Left cardiac atrium (tissue), 4 donors: ENCODE measurements at regions not wholly inside any gene's neighbourhood (a gene's known extent, or its start where the extent isn't known, plus 50 kb on each side); places are given as distances from the start of the nearest gene placed in this dataset.

Experiments
- ATAC-seq, 2 donors: fragments of 200-7000 bp; cut with Tn5 transposase; one replicate each; pipeline ENCODE4 v1.9.1; 2020; ENCODE audit warnings: mild to moderate bottlenecking in 2 of 2, moderate library complexity in 2 of 2
- DNase-seq: peaks from one replicate; pipeline ENCODE4 v3.0.0-alpha.2; 2020
- intact Hi-C, 2 donors: fragments of 100-400 bp; cut with DNase I; formaldehyde crosslinking; loops; one replicate each; pipeline versions ENCODE4 v1.14.1 to v1.15.1; 2022 to 2023
- donor health status: DM: no; HTN: yes; CAD: no.
- donor health status: DM: no; HTN: yes; CAD: no; lungs with severe emphysema.
- donor health status: DM: yes; HTN: yes; CAD: no.
- donor health status: Dilated cardiomyopathy.

DNA sequence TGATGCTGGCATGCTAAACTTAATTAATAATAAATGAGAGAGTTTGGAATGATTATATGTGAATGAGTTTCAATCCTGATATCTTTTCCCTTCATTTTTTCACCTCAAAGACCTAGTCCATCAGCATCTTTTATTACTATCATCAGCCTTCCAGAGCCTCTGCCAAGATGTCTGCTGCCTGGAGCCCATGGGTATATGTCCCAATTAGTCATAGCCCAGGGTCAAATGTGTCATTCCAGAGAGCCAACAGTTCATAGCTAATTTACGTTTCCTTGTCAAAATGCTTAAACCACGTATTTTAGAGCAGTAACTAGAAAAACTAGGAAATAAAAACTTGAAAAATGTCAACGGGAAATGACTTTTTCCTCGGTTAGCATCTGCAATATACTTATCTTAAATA lies 457.9 kb downstream of the SI start:
- no peak for ATAC-seq
- intact Hi-C loops = no loop called here
- no peak for DNase-seq

DNA sequence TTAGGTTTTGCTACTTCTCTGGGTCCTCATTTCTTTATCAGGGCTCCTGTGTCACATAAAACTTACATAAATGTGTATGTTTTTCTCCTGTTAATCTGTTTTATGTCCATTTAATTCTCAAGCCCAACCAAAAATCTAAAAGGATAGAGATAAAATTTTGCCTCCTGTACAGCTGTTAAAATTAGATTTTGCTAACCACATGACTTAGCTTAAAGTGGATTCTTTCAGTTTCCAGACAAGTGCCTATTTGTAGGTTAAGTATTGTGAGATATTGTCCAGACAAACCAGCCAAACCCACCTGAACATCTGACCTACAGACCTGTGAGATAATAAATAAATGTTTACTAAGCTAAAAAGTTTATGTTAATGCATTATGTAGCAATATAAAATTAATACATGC lies 465.5 kb downstream of the SI start:
- intact Hi-C loops = no loop called here
- ATAC-seq = no peak
- no peak for DNase-seq

GRCh38 chr3:164608554-164609276 lies 469.6 kb downstream of the SI start:
- DNase-seq (no peak), ATAC-seq (no peak)
- intact Hi-C loops = no loop called here

- intact Hi-C loops = no loop called here
- ATAC-seq = no peak
- DNase-seq = no peak
Measured at GRCh38 chr3:164604687-164605086, 473.6 kb downstream of the SI start.

DNA sequence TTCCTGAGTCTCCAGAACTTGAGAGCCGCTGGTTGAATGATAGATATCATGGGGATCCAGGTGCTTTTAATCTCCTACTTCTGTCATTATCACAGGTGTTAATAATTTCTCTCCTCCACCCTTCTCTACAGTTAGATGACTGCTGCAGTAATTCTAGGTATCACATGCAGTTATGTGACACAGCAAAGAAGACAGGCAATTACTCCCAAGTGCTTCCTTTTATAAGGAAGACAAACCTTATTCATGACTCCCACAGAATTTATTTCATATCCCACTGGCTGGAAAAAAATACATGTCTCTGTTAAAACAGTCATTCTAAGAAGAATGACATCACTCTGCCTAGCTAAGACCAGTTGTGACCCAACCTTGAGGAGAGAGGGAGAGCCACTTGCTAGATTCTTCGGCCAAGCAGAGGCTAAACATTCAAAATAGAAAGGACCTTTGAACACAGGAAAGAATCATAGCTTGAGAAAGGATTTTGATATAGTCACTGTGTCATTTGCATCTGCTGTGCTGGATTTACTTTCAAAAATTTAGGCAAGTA lies 500.6 kb downstream of the SI start:
- ATAC-seq (no peak), DNase-seq (no peak)
- intact Hi-C loops = no loop called here

DNA sequence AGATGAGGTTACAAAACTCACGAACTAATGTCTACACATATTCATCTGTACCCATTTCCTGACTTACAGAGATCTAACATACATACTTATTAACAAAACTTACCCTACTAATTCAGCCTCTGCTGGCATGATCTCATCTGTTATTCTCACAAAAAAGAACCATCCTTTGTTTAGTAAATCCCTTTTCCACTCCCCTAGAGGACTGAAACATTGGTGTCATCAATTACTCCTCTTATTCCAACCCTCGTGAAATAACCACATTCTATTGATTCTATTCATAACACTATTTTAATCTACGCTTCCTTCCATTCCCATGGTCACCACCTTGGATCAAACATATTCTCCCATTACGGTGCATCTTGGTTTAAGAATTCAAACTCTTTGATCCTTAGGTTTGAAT lies 505.9 kb downstream of the SI start:
- intact Hi-C loops = no loop called here
- no peak for ATAC-seq
- no peak for DNase-seq

- DNase-seq (no peak), ATAC-seq (no peak)
- intact Hi-C loops = no loop called here
Measured at GRCh38 chr3:164550857-164551256, 527.4 kb downstream of the SI start.

GRCh38 chr3:164539215-164539614 lies 539.1 kb downstream of the SI start:
- DNase-seq (no peak), ATAC-seq (no peak)
- intact Hi-C loops = no loop called here

- ATAC-seq (no peak), DNase-seq (no peak)
- intact Hi-C loops = no loop called here
Measured at GRCh38 chr3:164537485-164537884, 540.8 kb downstream of the SI start.

- intact Hi-C loops = no loop called here
- ATAC-seq (no peak), DNase-seq (no peak)
Measured at GRCh38 chr3:164533275-164533674, 545.0 kb downstream of the SI start.

GRCh38 chr3:164526250-164526649 lies 552.0 kb downstream of the SI start:
- ATAC-seq (no peak), DNase-seq (no peak)
- intact Hi-C loops = no loop called here

- DNase-seq (no peak), ATAC-seq (no peak)
- intact Hi-C loops = no loop called here
Measured at GRCh38 chr3:164524201-164524600, 554.1 kb downstream of the SI start.

GRCh38 chr3:164522073-164522763 lies 556.1 kb downstream of the SI start:
- intact Hi-C loops = no loop called here
- no peak for DNase-seq
- ATAC-seq = no peak

DNA sequence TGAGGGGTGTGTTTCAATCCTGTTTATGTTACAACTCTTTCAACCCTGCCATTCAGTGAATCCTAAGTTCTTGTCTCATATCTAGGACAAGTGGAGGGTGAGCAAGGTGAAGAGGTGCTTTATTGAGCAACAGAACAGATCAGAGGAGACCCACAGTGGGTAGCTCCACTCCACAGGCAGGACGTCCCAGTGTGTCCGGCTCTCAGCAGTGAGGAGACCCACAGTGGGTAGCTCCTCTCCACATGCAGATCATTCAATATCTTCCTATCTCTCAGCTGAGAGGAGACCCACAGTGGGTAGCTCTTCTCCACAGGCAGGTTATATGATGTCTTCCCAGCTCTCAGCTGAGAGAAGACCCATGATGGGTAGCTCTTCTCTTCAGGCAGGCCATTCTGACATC lies 556.7 kb downstream of the SI start:
- intact Hi-C loops = no loop called here

GRCh38 chr3:164521139-164521538 lies 557.2 kb downstream of the SI start:
- intact Hi-C loops = no loop called here
- ATAC-seq (no peak), DNase-seq (no peak)

More for the DNA sequence above, 556.7 kb downstream of the SI start:
- DNase-seq (no peak), ATAC-seq (no peak)

DNA sequence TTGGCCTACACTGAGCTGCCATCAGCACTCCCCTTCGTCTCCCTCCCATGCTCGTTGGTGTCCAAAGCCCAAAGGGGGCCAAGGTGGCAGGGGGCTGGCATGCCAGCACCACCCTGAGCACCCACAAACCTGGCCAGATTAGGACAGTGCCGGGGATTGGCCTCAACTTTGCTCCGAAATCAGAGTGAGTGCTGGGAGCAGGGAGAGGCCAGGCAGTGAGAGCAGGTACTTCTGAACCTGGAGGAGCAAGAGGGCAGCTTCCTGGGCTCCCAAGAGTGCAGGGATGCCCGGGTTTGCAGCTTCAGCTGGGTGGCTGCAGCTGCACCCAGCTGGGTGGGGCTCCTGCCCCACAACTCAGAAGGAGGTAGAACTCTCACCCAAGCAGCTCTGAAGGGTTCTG lies 563.0 kb downstream of the SI start:
- DNase-seq = no peak
- ATAC-seq = no peak
- intact Hi-C loops = no loop called here

GRCh38 chr3:164514576-164514975 lies 563.7 kb downstream of the SI start:
- intact Hi-C loops = no loop called here
- no peak for ATAC-seq
- no peak for DNase-seq

GRCh38 chr3:164507886-164508285 lies 570.4 kb downstream of the SI start:
- ATAC-seq (peak in 1 of 2 donors; percentile 18), DNase-seq (no peak)
- intact Hi-C loops = no loop called here

- ATAC-seq (no peak), DNase-seq (no peak)
- intact Hi-C loops = no loop called here
Measured at GRCh38 chr3:164498917-164499316, 579.4 kb downstream of the SI start.

DNA sequence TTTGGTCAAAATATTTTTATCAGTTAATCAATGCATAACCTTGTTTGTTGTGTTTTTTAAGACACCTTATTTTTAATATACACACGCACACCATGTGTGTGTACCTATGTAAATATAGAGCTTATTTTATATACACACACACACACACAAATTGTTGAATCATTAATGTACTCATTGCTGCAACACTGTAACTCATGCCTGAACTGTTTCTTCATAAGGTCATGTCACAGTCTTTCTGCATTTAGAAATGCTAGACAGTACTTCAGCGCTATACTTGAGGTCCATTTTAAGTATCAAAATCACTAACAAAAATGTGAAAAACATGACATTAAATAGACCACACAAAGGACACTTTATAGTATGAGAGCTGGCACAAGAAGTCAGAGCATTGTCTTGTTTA lies 589.4 kb downstream of the SI start:
- ATAC-seq (no peak), DNase-seq (no peak)
- intact Hi-C loops = no loop called here

GRCh38 chr3:164486150-164486549 lies 592.1 kb downstream of the SI start:
- intact Hi-C loops = no loop called here
- DNase-seq = no peak
- peak; percentile 57 to 59 for ATAC-seq
